ENCODE measurements at regions not wholly inside any gene's neighbourhood (a gene's known extent, or its start where the extent isn't known, plus 50 kb on each side); places are given as distances from the start of the nearest gene placed in this dataset.

- DNase-seq (ENCODE audit: low read depth): no peak
Observed at GRCh38 chr3:117616227-117616626, 906.6 kb downstream of the TUSC7 start.

- no peak for DNase-seq (ENCODE audit: low read depth)
Observed at GRCh38 chr3:117617906-117618305, 908.3 kb downstream of the TUSC7 start.

- DNase-seq (ENCODE audit: low read depth): no peak
Observed at GRCh38 chr3:117618462-117618861, 908.9 kb downstream of the TUSC7 start.

GRCh38 chr3:117619805-117620204 lies 910.2 kb downstream of the TUSC7 start:
- DNase-seq (ENCODE audit: low read depth): no peak

- DNase-seq (ENCODE audit: low read depth): no peak
Observed at GRCh38 chr3:117622171-117622841, 912.7 kb downstream of the TUSC7 start.

GRCh38 chr3:117624424-117624823 lies 914.8 kb downstream of the TUSC7 start:
- no peak for DNase-seq (ENCODE audit: low read depth)

- no peak for DNase-seq (ENCODE audit: low read depth)
Observed at GRCh38 chr3:117625174-117625573, 915.6 kb downstream of the TUSC7 start.

- no peak for DNase-seq (ENCODE audit: low read depth)
Observed at GRCh38 chr3:117626577-117626976, 917.0 kb downstream of the TUSC7 start.

GRCh38 chr3:117628823-117629291 lies 919.3 kb downstream of the TUSC7 start:
- no peak for DNase-seq (ENCODE audit: low read depth)

- DNase-seq (ENCODE audit: low read depth): no peak
Observed at GRCh38 chr3:117629505-117629904, 919.9 kb downstream of the TUSC7 start.

- DNase-seq (ENCODE audit: low read depth): no peak
Observed at GRCh38 chr3:117630469-117630868, 920.9 kb downstream of the TUSC7 start.

GRCh38 chr3:117630885-117631284 lies 921.3 kb downstream of the TUSC7 start:
- DNase-seq (ENCODE audit: low read depth): no peak

- DNase-seq (ENCODE audit: low read depth): no peak
Observed at GRCh38 chr3:117631781-117632180, 922.2 kb downstream of the TUSC7 start.

- no peak for DNase-seq (ENCODE audit: low read depth)
Observed at GRCh38 chr3:117632191-117632590, 922.6 kb downstream of the TUSC7 start.

- no peak for DNase-seq (ENCODE audit: low read depth)
Observed at GRCh38 chr3:117633207-117633606, 923.6 kb downstream of the TUSC7 start.

- DNase-seq (ENCODE audit: low read depth): no peak
Observed at GRCh38 chr3:117637666-117638065, 928.1 kb downstream of the TUSC7 start.

GRCh38 chr3:117644203-117644602 lies 934.6 kb downstream of the TUSC7 start:
- no peak for DNase-seq (ENCODE audit: low read depth)

GRCh38 chr3:117645561-117646242 lies 936.1 kb downstream of the TUSC7 start:
- DNase-seq (ENCODE audit: low read depth): no peak

- DNase-seq (ENCODE audit: low read depth): no peak
Observed at GRCh38 chr3:117647435-117647834, 937.9 kb downstream of the TUSC7 start.

- no peak for DNase-seq (ENCODE audit: low read depth)
Observed at GRCh38 chr3:117651246-117651645, 941.7 kb downstream of the TUSC7 start.

GRCh38 chr3:117656391-117656790 lies 946.8 kb downstream of the TUSC7 start:
- no peak for DNase-seq (ENCODE audit: low read depth)

GRCh38 chr3:117657278-117657677 lies 947.7 kb downstream of the TUSC7 start:
- DNase-seq (ENCODE audit: low read depth): no peak

- DNase-seq (ENCODE audit: low read depth): no peak
Observed at GRCh38 chr3:117660941-117661817, 951.6 kb downstream of the TUSC7 start.
